Esophagus squamous epithelium (tissue), 5 donors: ENCODE measurements at regions not wholly inside any gene's neighbourhood (a gene's known extent, or its start where the extent isn't known, plus 50 kb on each side); places are given as distances from the start of the nearest gene placed in this dataset.

Experiments
- DNase-seq: peaks from one replicate; lab custom pipeline; 2025; lab: John Stamatoyannopoulos, UW
- H3K27ac ChIP-seq, 4 donors: fragments of 200-600 bp; sonication (generic); one replicate each; pipeline ENCODE4 v1.5.1; 2016 to 2019; ENCODE audit warnings: mild to moderate bottlenecking in 1 of 4
- H3K27me3 ChIP-seq, 4 donors: fragments of 200-600 bp; sonication (generic); 1 replicate in 3 of 4; 2 replicates in 1 of 4; pipeline versions ENCODE4 v1.5.1 to v1.6.0; 2017 to 2021; ENCODE audit warnings: antibody characterized with exemption in 1 of 4
- H3K36me3 ChIP-seq, 3 donors: fragments of 200-600 bp; sonication (generic); one replicate each; pipeline ENCODE4 v1.5.1; 2016 to 2019
- H3K4me1 ChIP-seq, 3 donors: fragments of 200-600 bp; sonication (generic); one replicate each; pipeline ENCODE4 v1.5.1; 2017 to 2019
- H3K4me3 ChIP-seq, 4 donors: fragments of 200-600 bp; sonication (generic); 1 replicate in 3 of 4; 2 replicates in 1 of 4; pipeline ENCODE4 v1.5.1; 2016 to 2019; ENCODE audit warnings: mild to moderate bottlenecking in 2 of 4, moderate library complexity in 1 of 4
- H3K9me3 ChIP-seq, 3 donors: fragments of 200-600 bp; sonication (generic); one replicate each; pipeline ENCODE4 v1.5.1; 2016 to 2019
- POLR2A ChIP-seq, 4 donors: fragments of 450-650 bp; IDR thresholded peaks; one replicate each; pipeline ENCODE4 v1.6.1; 2017; ENCODE audit warnings: antibody characterized with exemption in 4 of 4, mild to moderate bottlenecking in 4 of 4, moderate library complexity in 3 of 4
- WGBS, 2 donors: methylation state at CpG; one replicate each; pipeline ENCODE4 v1.1.5; 2018; 5-methylcytosine and 5-hydroxymethylcytosine counted together
- intact Hi-C: fragments of 100-400 bp; cut with DNase I; formaldehyde crosslinking; loops from one replicate; pipeline ENCODE4 v1.15.0; 2022
- TF ChIP-seq, protein P1 (sequence below), 6 experiments: fragments of 450-650 bp in 4 of 6; fragments of 200-600 bp in 2 of 6; sonication (generic) in 2 of 6; IDR thresholded peaks; one replicate each; pipeline ENCODE4 v1.5.1; 2016 to 2019; ENCODE audit warnings: antibody characterized with exemption in 6 of 6, mild to moderate bottlenecking in 4 of 6, moderate library complexity in 4 of 6
- donor health status: DM: yes; HTN: yes; CAD: no.

- Histone ChIP-seq H3K27ac (no peak overlapping the region), H3K36me3 (no peaks in the 10 kb centered on the region), H3K27me3 (no peaks in the 10 kb centered on the region), H3K4me1 (peaks cover 0 to 4% (median 0%) of the 10 kb centered on the region in 3 donors), H3K4me3 (no peak overlapping the region), H3K9me3 (no peaks in the 10 kb centered on the region)
- 71 to 83% methylated on average over 1 of the region's 1 CpG for WGBS, 2 donors
- intact Hi-C loops: no loop called here
- TF ChIP-seq, protein P1, sequence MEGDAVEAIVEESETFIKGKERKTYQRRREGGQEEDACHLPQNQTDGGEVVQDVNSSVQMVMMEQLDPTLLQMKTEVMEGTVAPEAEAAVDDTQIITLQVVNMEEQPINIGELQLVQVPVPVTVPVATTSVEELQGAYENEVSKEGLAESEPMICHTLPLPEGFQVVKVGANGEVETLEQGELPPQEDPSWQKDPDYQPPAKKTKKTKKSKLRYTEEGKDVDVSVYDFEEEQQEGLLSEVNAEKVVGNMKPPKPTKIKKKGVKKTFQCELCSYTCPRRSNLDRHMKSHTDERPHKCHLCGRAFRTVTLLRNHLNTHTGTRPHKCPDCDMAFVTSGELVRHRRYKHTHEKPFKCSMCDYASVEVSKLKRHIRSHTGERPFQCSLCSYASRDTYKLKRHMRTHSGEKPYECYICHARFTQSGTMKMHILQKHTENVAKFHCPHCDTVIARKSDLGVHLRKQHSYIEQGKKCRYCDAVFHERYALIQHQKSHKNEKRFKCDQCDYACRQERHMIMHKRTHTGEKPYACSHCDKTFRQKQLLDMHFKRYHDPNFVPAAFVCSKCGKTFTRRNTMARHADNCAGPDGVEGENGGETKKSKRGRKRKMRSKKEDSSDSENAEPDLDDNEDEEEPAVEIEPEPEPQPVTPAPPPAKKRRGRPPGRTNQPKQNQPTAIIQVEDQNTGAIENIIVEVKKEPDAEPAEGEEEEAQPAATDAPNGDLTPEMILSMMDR (IDR thresholded peaks at IDR 0.05): no peak
- no peak for TF ChIP-seq POLR2A (IDR thresholded peaks at IDR 0.05)
- DNase-seq: no peak
Observed at GRCh38 chr15:97755726-97756125, 204.8 kb upstream of the ARRDC4 start.

GRCh38 chr15:97759363-97759762, 201.1 kb upstream of the ARRDC4 start:
- no peak overlapping the region for H3K4me3 ChIP-seq
- intact Hi-C loops: no loop called here
- H3K4me1 ChIP-seq: peaks cover 0 to 7% (median 0%) of the 10 kb centered on the region in 3 donors
- H3K9me3 ChIP-seq: no peaks in the 10 kb centered on the region
- H3K36me3 ChIP-seq: no peaks in the 10 kb centered on the region
- no peaks in the 10 kb centered on the region for H3K27me3 ChIP-seq
- TF ChIP-seq, protein P1 (IDR thresholded peaks at IDR 0.05): no peak
- TF ChIP-seq POLR2A (IDR thresholded peaks at IDR 0.05): no peak
- no peak for DNase-seq
- 40 to 42% methylated on average over 3 of the region's 3 CpGs for whole genome bisulfite sequencing, 2 donors
- H3K27ac ChIP-seq: no peak overlapping the region

GRCh38 chr15:97761110-97761509, 199.4 kb upstream of the ARRDC4 start:
- Histone ChIP-seq H3K27me3 (no peaks in the 10 kb centered on the region), H3K4me1 (peaks cover 0 to 7% (median 0%) of the 10 kb centered on the region in 3 donors), H3K9me3 (no peaks in the 10 kb centered on the region), H3K36me3 (no peaks in the 10 kb centered on the region), H3K4me3 (no peak overlapping the region), H3K27ac (no peak overlapping the region)
- WGBS, 2 donors: 13 to 35% methylated on average over 5 of the region's 5 CpGs
- no peak for DNase-seq
- no peak for TF ChIP-seq POLR2A (IDR thresholded peaks at IDR 0.05)
- intact Hi-C loops: no loop called here

DNA sequence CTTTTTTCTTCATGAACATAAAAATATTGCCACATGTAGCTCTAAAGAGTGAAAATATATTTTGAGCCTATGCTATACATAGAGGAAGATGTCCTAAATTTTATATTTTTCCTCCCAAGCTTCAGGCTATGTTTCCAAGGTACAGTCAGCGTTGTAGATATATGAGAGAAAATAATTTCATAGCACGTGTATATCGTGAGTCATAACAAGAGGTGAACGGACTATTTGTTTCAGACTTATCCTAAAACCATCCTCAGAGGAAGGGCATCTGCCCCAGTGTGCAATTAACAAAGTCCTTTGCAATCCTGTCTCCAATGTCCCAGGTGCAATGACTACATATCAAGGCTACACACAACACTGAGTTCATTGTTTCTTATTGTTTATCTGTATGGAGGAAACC, 177.3 kb upstream of the ARRDC4 start:
- TF ChIP-seq, protein P1 (IDR thresholded peaks at IDR 0.05): no peak
- no peak for TF ChIP-seq POLR2A (IDR thresholded peaks at IDR 0.05)
- intact Hi-C loops: no loop called here
- whole genome bisulfite sequencing, 2 donors: 41 to 47% methylated on average over 4 of the region's 4 CpGs
- H3K36me3 ChIP-seq: no peaks in the 10 kb centered on the region
- no peak overlapping the region for H3K4me3 ChIP-seq
- H3K27me3 ChIP-seq: no peaks in the 10 kb centered on the region
- DNase-seq: no peak
- H3K9me3 ChIP-seq: no peaks in the 10 kb centered on the region
- H3K4me1 ChIP-seq: no peaks in the 10 kb centered on the region
- H3K27ac ChIP-seq: no peak overlapping the region

DNA sequence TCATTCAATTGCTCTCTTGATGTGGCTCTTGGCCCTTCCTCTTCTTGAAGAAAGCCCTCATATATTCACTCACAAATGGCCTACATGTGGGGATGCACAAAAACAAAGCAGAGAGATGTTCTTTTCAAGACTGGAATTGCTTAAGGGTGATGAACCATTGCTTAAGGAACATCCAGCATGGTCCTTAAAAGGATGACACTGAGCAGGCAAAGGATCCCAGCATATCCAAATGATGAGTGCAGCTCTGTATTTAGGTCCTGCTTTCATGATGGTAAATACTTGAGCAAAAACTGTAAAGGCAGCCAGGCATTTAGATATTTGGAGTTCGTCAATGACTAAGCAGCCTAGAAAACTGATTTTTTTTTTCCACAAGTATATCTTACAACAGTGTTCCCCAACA, 173.8 kb upstream of the ARRDC4 start:
- Histone ChIP-seq H3K4me3 (no peak overlapping the region), H3K36me3 (no peaks in the 10 kb centered on the region), H3K27me3 (no peaks in the 10 kb centered on the region), H3K4me1 (peaks cover 0 to 5% (median 0%) of the 10 kb centered on the region in 3 donors), H3K9me3 (no peaks in the 10 kb centered on the region), H3K27ac (no peak overlapping the region)
- 89 to 91% methylated on average over 1 of the region's 1 CpG for WGBS, 2 donors
- no peak for DNase-seq
- intact Hi-C loops: no loop called here
- no peak for TF ChIP-seq POLR2A (IDR thresholded peaks at IDR 0.05)
- TF ChIP-seq, protein P1 (IDR thresholded peaks at IDR 0.05): no peak

DNA sequence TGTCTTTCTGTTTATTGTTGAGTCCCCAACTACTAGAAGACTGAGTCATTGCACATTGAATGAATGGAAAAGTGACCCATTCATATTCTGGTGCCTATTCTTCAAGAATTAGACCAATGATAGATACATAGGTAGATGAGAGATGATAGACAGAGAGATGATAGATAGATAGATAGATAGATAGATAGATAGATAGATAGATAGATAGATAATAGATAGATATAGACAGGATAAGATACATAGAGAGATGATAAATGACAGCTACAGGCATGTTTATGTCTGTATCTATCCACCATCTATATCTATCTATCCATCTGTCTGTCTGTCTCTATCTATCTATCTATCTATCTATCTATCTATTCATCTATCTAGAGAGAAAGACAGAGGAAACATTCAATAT, 170.3 kb upstream of the ARRDC4 start:
- H3K9me3 ChIP-seq: no peaks in the 10 kb centered on the region
- TF ChIP-seq POLR2A (IDR thresholded peaks at IDR 0.05): no peak
- TF ChIP-seq, protein P1 (IDR thresholded peaks at IDR 0.05): no peak
- H3K27ac ChIP-seq: no peak overlapping the region
- intact Hi-C loops: no loop called here
- no peaks in the 10 kb centered on the region for H3K36me3 ChIP-seq
- peaks cover 0 to 34% (median 0%) of the 10 kb centered on the region in 3 donors for H3K4me1 ChIP-seq
- DNase-seq: no peak
- no peak overlapping the region for H3K4me3 ChIP-seq
- H3K27me3 ChIP-seq: no peaks in the 10 kb centered on the region
